22Rv1 (cell line): ENCODE measurements at regions not wholly inside any gene's neighbourhood (a gene's known extent, or its start where the extent isn't known, plus 50 kb on each side); places are given as distances from the start of the nearest gene placed in this dataset.

Source experiments
- H3K27ac ChIP-seq: fragments of 450-650 bp; 2 replicates; pipeline ENCODE4 v1.5.1; 2017
- ZFX ChIP-seq: fragments of 450-650 bp; IDR thresholded peaks from 2 replicates; pipeline ENCODE4 v1.6.1; 2017; ENCODE audit warnings: antibody characterized with exemption, borderline replicate concordance
- TF ChIP-seq, protein P1 (sequence below): fragments of 450-650 bp; IDR thresholded peaks from 2 replicates; pipeline ENCODE4 v1.5.1; 2017; ENCODE audit warnings: mild to moderate bottlenecking

DNA sequence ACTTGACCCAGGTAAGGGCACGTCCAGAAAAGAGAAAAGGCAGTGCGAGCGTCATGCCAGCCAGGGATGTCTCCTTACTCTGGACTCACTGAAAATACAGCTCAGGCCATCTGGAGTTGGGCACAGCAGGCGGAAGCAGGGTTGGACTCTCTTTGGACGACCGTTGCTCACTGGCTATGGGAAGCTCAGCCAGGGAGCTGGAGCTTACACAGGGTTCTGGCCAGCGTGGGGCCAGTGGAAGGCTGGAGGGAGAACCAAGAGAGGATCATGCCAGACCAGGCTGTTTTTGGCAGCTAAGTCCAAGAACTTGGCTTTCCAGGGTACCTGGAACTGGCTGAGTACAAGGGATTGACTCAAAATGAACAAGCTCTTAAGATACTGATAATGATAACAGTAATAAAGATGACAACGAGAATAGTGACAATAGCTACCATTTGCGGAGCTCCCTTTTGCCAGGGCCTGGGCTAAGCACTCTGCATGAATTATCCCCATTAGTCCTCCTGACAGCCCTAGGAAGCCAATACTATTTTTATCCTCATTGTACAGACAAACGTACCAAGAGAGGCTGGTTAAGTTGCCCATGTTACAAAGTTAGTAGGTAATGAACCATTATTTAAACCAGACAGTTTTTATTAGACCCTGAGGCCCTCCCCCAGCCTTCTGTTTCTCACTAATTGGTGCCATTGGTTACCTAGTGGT is 177.6 kb downstream of the PTPN20 start:
- H3K27ac ChIP-seq: no peak overlapping the region
- no peak for TF ChIP-seq ZFX
- TF ChIP-seq, protein P1, sequence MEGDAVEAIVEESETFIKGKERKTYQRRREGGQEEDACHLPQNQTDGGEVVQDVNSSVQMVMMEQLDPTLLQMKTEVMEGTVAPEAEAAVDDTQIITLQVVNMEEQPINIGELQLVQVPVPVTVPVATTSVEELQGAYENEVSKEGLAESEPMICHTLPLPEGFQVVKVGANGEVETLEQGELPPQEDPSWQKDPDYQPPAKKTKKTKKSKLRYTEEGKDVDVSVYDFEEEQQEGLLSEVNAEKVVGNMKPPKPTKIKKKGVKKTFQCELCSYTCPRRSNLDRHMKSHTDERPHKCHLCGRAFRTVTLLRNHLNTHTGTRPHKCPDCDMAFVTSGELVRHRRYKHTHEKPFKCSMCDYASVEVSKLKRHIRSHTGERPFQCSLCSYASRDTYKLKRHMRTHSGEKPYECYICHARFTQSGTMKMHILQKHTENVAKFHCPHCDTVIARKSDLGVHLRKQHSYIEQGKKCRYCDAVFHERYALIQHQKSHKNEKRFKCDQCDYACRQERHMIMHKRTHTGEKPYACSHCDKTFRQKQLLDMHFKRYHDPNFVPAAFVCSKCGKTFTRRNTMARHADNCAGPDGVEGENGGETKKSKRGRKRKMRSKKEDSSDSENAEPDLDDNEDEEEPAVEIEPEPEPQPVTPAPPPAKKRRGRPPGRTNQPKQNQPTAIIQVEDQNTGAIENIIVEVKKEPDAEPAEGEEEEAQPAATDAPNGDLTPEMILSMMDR: no peak

DNA sequence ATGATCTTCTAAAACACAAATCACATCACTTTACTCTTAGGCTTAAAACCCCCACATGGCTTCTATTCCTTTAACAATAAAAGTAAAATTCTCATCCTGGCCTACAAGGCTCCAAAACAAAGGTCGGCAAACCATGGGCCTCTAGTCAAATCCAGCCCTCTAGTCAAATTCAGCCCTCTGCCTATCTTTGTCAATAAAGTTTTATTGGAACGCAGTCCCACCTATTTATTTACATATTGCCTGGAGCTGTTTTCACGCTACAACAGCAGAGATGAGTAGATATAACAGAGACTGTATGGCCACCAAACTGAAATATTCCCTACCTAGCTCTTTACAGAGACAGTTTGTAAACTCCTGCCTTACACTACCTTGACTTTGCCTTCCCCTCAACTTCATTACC is 178.8 kb downstream of the PTPN20 start:
- H3K27ac ChIP-seq: no peak overlapping the region
- no peak for TF ChIP-seq ZFX
- TF ChIP-seq, protein P1: no peak

DNA sequence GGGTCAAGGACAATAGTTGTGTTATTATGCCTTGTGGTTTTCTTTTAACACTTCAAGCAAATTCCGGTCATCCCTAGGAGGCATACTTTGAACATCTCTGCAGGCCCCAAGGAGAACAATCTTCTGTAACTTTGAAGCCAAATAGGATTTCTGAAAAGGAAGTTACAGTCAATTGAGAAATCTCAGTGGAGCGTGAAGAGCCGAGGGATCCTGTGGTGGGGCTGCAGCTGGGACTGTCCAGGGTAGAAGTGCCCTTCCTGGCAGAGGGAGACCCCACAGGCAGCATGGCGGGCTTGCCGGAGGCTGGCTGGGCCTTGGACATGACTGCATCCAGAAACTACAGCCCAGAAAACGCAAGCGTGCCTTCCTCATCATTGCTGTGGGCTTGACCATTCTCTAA is 179.7 kb downstream of the PTPN20 start:
- no peak overlapping the region for H3K27ac ChIP-seq
- no peak for TF ChIP-seq ZFX

DNA sequence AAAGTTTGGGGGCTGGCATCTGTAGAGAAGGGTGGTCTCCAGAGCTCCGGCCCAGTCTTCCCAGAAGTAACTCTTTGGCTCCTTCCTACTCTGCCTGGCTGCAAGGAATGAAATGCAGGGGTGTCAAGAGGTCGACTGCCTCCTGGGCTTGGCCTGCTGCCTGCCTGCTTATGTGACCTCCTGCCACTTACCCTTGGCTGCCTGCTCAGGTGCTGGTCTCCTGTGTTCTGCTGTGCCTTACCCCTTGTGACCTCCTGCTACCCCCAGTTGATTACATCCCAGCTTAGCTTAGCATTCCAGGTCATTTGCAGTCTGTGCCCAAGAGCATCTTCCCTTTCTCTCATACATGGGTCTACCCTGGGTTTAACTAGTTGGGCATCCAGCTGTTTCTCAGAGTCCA is 180.2 kb downstream of the PTPN20 start:
- TF ChIP-seq, protein P1: no peak
- TF ChIP-seq ZFX: no peak

DNA sequence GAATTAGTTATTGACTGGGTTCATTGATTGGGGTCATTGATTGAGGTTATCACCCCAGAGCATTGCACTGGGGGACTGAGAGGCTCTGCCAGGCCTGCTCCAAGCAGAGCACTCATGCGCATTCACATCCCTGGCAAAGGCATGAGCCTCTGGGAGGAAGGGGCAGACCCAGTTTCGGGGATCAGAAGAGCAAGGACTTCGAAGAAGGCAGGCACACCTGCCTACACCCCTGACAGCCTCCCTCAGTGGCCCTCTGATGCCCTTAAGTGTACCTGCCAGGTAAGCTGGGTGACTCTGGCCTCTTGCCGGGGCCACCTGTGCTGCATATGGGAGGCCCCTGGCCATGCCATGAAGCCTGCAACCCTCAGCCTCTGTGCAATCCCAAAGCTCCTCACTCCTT is 181.1 kb downstream of the PTPN20 start:
- no peak overlapping the region for H3K27ac ChIP-seq
- TF ChIP-seq, protein P1: no peak
- no peak for TF ChIP-seq ZFX

More for the DNA sequence above, 180.2 kb downstream of the PTPN20 start:
- H3K27ac ChIP-seq: no peak overlapping the region

DNA sequence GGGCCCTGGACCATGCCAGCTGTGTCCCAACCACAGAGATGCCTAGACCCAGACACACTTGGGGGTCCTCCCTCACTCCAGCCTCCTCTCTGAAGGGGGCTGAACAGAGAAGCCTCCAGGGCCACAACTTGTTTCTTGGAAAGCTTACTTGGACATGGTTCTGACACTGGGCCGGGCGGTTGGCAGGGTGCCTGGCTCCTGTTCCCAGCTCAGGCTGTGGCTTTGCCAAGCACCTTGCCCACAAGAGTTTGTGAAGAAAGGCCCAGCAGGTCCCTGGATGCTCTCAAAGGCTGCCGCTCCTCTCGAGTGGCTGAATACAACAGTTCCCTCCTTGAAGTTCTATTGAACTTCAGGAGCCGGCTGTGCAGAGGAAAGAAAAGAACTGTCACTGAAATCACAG is 181.6 kb downstream of the PTPN20 start:
- TF ChIP-seq, protein P1: no peak
- no peak for TF ChIP-seq ZFX
- no peak overlapping the region for H3K27ac ChIP-seq

DNA sequence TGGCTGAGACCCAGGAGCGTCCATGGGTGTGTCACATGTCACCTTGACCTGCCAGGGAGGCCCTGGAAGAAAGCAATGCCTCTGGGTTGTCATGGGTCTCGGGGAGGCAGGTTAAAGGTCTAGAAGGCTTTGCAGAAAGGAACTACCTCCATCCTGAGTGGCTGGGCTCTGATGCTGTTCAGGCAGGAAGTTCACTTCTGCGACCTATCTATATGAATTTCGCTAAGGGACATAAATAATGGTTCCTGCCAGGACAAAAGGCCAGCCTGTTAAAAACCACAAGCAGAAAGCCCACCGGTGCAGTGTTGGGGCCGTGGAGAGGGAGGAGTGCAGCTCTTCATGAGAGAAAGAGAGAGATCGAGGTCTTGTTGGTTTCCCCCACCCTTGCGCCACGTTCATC is 182.9 kb downstream of the PTPN20 start:
- no peak overlapping the region for H3K27ac ChIP-seq
- TF ChIP-seq ZFX: no peak
- TF ChIP-seq, protein P1: no peak

DNA sequence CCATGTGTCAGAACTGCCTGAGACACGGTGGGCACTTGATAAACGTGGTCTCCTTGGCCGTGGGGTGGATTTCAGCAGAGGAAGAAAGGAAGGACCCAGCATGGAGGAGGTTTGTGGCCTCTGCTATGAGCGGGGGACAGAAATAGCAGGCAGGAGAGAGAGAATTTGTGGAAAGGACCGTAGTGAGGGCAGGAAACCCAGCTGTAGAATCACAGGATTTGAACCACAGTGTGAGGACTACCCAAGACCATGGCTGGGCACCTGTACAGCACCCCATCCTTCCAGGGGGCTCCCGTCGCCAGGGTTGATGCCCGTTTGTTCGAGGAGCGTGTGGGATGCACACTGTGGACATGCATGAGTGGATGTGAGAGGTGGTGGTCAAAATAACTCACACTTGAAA is 183.4 kb downstream of the PTPN20 start:
- no peak overlapping the region for H3K27ac ChIP-seq
- TF ChIP-seq, protein P1: no peak
- no peak for TF ChIP-seq ZFX
